DND-41 (cell line): ENCODE measurements at regions not wholly inside any gene's neighbourhood (a gene's known extent, or its start where the extent isn't known, plus 50 kb on each side); places are given as distances from the start of the nearest gene placed in this dataset.
"Not testable (repeated sequence)": the region's sequence is repeated elsewhere in the genome, so short reads cannot be mapped to it uniquely, and the experiment has no call there.

Experiments used
- ATAC-seq: fragments of 200-7000 bp; cut with Tn5 transposase; 3 replicates; pipeline ENCODE4 v1.9.1; 2021; ENCODE audit warnings: low read depth; ENCODE audit not compliant: insufficient read depth
- DNase-seq: peaks from one replicate; pipeline ENCODE4 v3.0.0-alpha.2; 2020
- H2AFZ ChIP-seq: 2 replicates; pipeline ENCODE4 v1.6.0; 2012; ENCODE audit warnings: low read depth, low read length
- H3K27ac ChIP-seq: 2 replicates; pipeline ENCODE4 v1.5.1; 2012; ENCODE audit warnings: low read length, inconsistent platforms
- H3K27me3 ChIP-seq: fragments of 200-600 bp; sonication (generic); 2 replicates; pipeline ENCODE4 v1.6.0; 2012; ENCODE audit warnings: low read length, mild to moderate bottlenecking, inconsistent platforms; ENCODE audit not compliant: insufficient read depth, poor library complexity
- H3K36me3 ChIP-seq: 2 replicates; pipeline ENCODE4 v1.5.1; 2012; ENCODE audit warnings: low read length, inconsistent platforms; ENCODE audit not compliant: insufficient read depth
- H3K4me1 ChIP-seq: 2 replicates; pipeline ENCODE4 v1.5.1; 2012; ENCODE audit warnings: mild to moderate bottlenecking, low read length; ENCODE audit not compliant: insufficient read depth
- H3K4me2 ChIP-seq: 2 replicates; pipeline ENCODE4 v1.6.0; 2012; ENCODE audit warnings: mild to moderate bottlenecking, moderate library complexity, low read length, inconsistent platforms; ENCODE audit not compliant: insufficient read depth
- H3K4me3 ChIP-seq, 2 experiments: fragments of 200-600 bp in 1 of 2; shearing (Covaris generic) in 1 of 2; 2 replicates each; pipeline ENCODE4 v1.5.1; 2012 to 2016; ENCODE audit warnings: inconsistent platforms in 2 of 2, low read length in 2 of 2, mild to moderate bottlenecking in 2 of 2, low read depth in 1 of 2, moderate library complexity in 1 of 2
- H3K79me2 ChIP-seq: 2 replicates; pipeline ENCODE4 v1.6.0; 2012; ENCODE audit warnings: low read length, inconsistent platforms; ENCODE audit not compliant: insufficient read depth
- H3K9ac ChIP-seq: 2 replicates; pipeline ENCODE4 v1.6.0; 2012; ENCODE audit warnings: low read depth, mild to moderate bottlenecking, inconsistent platforms, low read length, moderate library complexity
- H3K9me3 ChIP-seq: 2 replicates; pipeline ENCODE4 v1.5.1; 2012; ENCODE audit warnings: low read length, moderate library complexity, mild to moderate bottlenecking, inconsistent platforms; ENCODE audit not compliant: insufficient read depth, severe bottlenecking
- H4K20me1 ChIP-seq: 2 replicates; pipeline ENCODE4 v1.6.0; 2012; ENCODE audit warnings: low read length; ENCODE audit not compliant: insufficient read depth
- CTCF ChIP-seq: IDR thresholded peaks from 2 replicates; pipeline ENCODE4 v1.5.1; 2012; ENCODE audit warnings: borderline replicate concordance, low read length, moderate library complexity, mild to moderate bottlenecking; ENCODE audit not compliant: poor library complexity, severe bottlenecking; ENCODE audit errors: extremely low read depth
- EZH2 ChIP-seq: IDR thresholded peaks from 3 replicates; pipeline ENCODE4 v1.6.1; 2012; ENCODE audit warnings: borderline replicate concordance, low read depth, mild to moderate bottlenecking, moderate library complexity, low read length, inconsistent platforms; ENCODE audit not compliant: severe bottlenecking

GRCh38 chr6:140379919-140380318 lies 1005.5 kb upstream of the CITED2 start:
- no peaks in the 10 kb centered on the region for H3K9me3 ChIP-seq
- no peak overlapping the region for H2AFZ ChIP-seq
- no peaks in the 10 kb centered on the region for H3K27me3 ChIP-seq
- H3K4me3 ChIP-seq: no peak overlapping the region
- no peaks in the 10 kb centered on the region for H3K4me1 ChIP-seq
- no peak overlapping the region for H3K27ac ChIP-seq
- no peak overlapping the region for H3K9ac ChIP-seq
- TF ChIP-seq EZH2: no peak
- no peaks in the 10 kb centered on the region for H3K79me2 ChIP-seq
- DNase-seq (no peak), ATAC-seq (no peak)
- H3K36me3 ChIP-seq: no peaks in the 10 kb centered on the region
- no peaks in the 10 kb centered on the region for H4K20me1 ChIP-seq
- no peak overlapping the region for H3K4me2 ChIP-seq

GRCh38 chr6:140376209-140376608 lies 1001.8 kb upstream of the CITED2 start:
- Histone ChIP-seq H3K27me3 (no peaks in the 10 kb centered on the region), H3K4me2 (no peak overlapping the region), H4K20me1 (no peaks in the 10 kb centered on the region), H2AFZ (no peak overlapping the region), H3K9ac (no peak overlapping the region), H3K79me2 (no peaks in the 10 kb centered on the region), H3K9me3 (no peaks in the 10 kb centered on the region), H3K36me3 (no peaks in the 10 kb centered on the region), H3K4me1 (no peaks in the 10 kb centered on the region), H3K27ac (no peak overlapping the region), H3K4me3 (no peak overlapping the region)
- DNase-seq: no peak
- TF ChIP-seq EZH2 (no peak), CTCF (no peak)
- ATAC-seq: no peak

- H3K9ac ChIP-seq, ATAC-seq, H4K20me1 ChIP-seq, H3K27me3 ChIP-seq, H3K79me2 ChIP-seq, H3K27ac ChIP-seq, H3K4me1 ChIP-seq, H3K9me3 ChIP-seq, H3K4me3 ChIP-seq, H3K4me2 ChIP-seq, H3K36me3 ChIP-seq, DNase-seq, H2AFZ ChIP-seq: not testable (repeated sequence)
These were observed 999.3 kb upstream of the CITED2 start for GRCh38 chr6:140373728-140374127.

- Histone ChIP-seq H3K9ac (no peak overlapping the region), H3K27ac (no peak overlapping the region), H3K9me3 (no peaks in the 10 kb centered on the region), H3K4me2 (no peak overlapping the region), H3K36me3 (no peaks in the 10 kb centered on the region), H3K27me3 (no peaks in the 10 kb centered on the region), H3K79me2 (no peaks in the 10 kb centered on the region), H2AFZ (no peak overlapping the region), H3K4me1 (no peaks in the 10 kb centered on the region), H3K4me3 (no peak overlapping the region), H4K20me1 (no peaks in the 10 kb centered on the region)
- no peak for TF ChIP-seq EZH2
- no peak for TF ChIP-seq CTCF
- DNase-seq (no peak), ATAC-seq (no peak)
These were observed 997.6 kb upstream of the CITED2 start for GRCh38 chr6:140372064-140372463.
